ENCODE measurements at regions not wholly inside any gene's neighbourhood (a gene's known extent, or its start where the extent isn't known, plus 50 kb on each side); places are given as distances from the start of the nearest gene placed in this dataset.

DNA sequence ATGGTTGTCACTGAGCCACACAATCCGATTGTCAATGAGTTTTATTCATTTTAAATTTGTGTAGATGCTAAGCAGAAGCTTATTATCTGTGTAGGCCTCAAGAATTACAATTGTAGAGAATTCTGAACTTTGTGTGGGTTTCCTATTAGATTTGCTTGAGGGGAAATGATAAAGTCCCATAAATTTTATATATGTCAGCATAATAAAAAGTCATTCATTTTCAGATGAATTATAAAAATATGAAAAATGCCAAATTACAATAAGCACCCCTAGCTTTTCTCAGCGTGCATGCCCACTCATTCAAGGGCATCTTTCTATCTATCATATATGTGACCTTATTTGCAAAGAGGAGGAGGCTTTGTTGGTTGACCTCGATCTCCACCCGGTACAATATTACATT is 1041.1 kb upstream of the FOXG1 start:
- TF ChIP-seq CTCF (conservative IDR thresholded peaks at IDR 0.05; ENCODE audit: low read depth, low read length) (no peak), EZH2 (IDR thresholded peaks at IDR 0.05; ENCODE audit: borderline replicate concordance, low read depth, low read length, poor library complexity, severe bottlenecking) (no peak)

Data from A673 (cell line).